GM12878 (cell line): ENCODE measurements at regions not wholly inside any gene's neighbourhood (a gene's known extent, or its start where the extent isn't known, plus 50 kb on each side); places are given as distances from the start of the nearest gene placed in this dataset.

ENCODE experiments used
- ATAC-seq: fragments of 200-7000 bp; cut with Tn5 transposase; 3 replicates; pipeline ENCODE4 v1.9.1; 2020; ENCODE audit warnings: mild to moderate bottlenecking, moderate library complexity
- BruUV-seq: library from RNA; stranded (reverse); fragments of 400-500 nt; replicated peaks from 2 replicates; lab custom pipeline; 2021; lab: Mats Ljungman, UMichigan
- CTCF ChIA-PET: fragments of 300-600 bp; sonication (Branson Sonifier 250); formaldehyde crosslinking; extraction: SDS; loops from one replicate; lab custom pipeline; 2021; ENCODE audit warnings: inconsistent platforms; lab: Yijun Ruan, JAX
- POLR2A ChIA-PET: fragments of 350-600 bp; formaldehyde crosslinking; extraction: SDS; loops from one replicate; lab custom pipeline; 2021; ENCODE audit warnings: inconsistent platforms; lab: Charles Lee
- RAD21 ChIA-PET: fragments of 300-600 bp; sonication (Branson Sonifier 250); formaldehyde crosslinking; loops from one replicate; lab custom pipeline; 2023; ENCODE audit warnings: antibody characterized with exemption; ENCODE audit not compliant: unreplicated experiment; lab: Charles Lee
- SMC1A ChIA-PET: fragments of 300-600 bp; sonication (Branson Sonifier 250); formaldehyde crosslinking; loops from one replicate; lab custom pipeline; 2023; ENCODE audit not compliant: unreplicated experiment, uncharacterized antibody; lab: Charles Lee
- DNase-seq: peaks from one replicate; pipeline ENCODE4 v3.0.0-alpha.2; 2011; ENCODE audit warnings: low read depth, low spot score
- FAIRE-seq: peaks from 3 replicates; lab custom pipeline; 2011; peaks lifted over from hg19 to GRCh38; lab: Jason Lieb, UNC
- H2AFZ ChIP-seq: 2 replicates; pipeline ENCODE4 v1.6.0; 2011; ENCODE audit warnings: low read depth, low read length, control low read depth; ENCODE audit not compliant: control insufficient read depth
- H3K27ac ChIP-seq: 2 replicates; pipeline ENCODE4 v1.5.1; 2011; ENCODE audit warnings: control low read depth; ENCODE audit not compliant: control insufficient read depth, insufficient read depth
- H3K27me3 ChIP-seq, 2 experiments: replicated peaks in 1 of 2; 2 replicates each; pipeline versions ENCODE4 v1.6.0 to v1.6.1; 2011; ENCODE audit warnings: low read length in 1 of 2; ENCODE audit not compliant: control insufficient read depth in 2 of 2, insufficient read depth in 2 of 2
- H3K36me3 ChIP-seq, 2 experiments: 2 replicates each; pipeline ENCODE4 v1.5.1; 2011; ENCODE audit warnings: low read length in 1 of 2; ENCODE audit not compliant: control insufficient read depth in 2 of 2, insufficient read depth in 2 of 2
- H3K4me1 ChIP-seq: 2 replicates; pipeline ENCODE4 v1.6.1; 2011; ENCODE audit warnings: mild to moderate bottlenecking, low read length, moderate library complexity, mixed read lengths; ENCODE audit not compliant: control insufficient read depth, insufficient read depth
- H3K4me2 ChIP-seq: 2 replicates; pipeline ENCODE4 v1.6.0; 2011; ENCODE audit warnings: control low read depth; ENCODE audit not compliant: control insufficient read depth, insufficient read depth
- H3K4me3 ChIP-seq: fragments of 200-600 bp; sonication (generic); 2 replicates; pipeline ENCODE4 v1.5.1; 2016
- H3K79me2 ChIP-seq: 2 replicates; pipeline ENCODE4 v1.6.0; 2011; ENCODE audit warnings: low read length; ENCODE audit not compliant: control insufficient read depth, insufficient read depth
- H3K9ac ChIP-seq: 2 replicates; pipeline ENCODE4 v1.8.0; 2011; ENCODE audit warnings: low read length, control low read depth, mixed read lengths; ENCODE audit not compliant: control insufficient read depth, insufficient read depth
- H3K9me3 ChIP-seq: replicated peaks from 3 replicates; pipeline ENCODE4 v1.5.1; 2011; ENCODE audit warnings: mild to moderate bottlenecking, low read length; ENCODE audit not compliant: control insufficient read depth, insufficient read depth
- H4K20me1 ChIP-seq: 2 replicates; pipeline ENCODE4 v1.6.0; 2011; ENCODE audit not compliant: control insufficient read depth, insufficient read depth
- CHD1 ChIP-seq: IDR thresholded peaks from 2 replicates; pipeline ENCODE4 v1.6.1; 2012; ENCODE audit warnings: low read depth, low read length, improper control_type of control experiment
- E2F4 ChIP-seq: IDR thresholded peaks from 2 replicates; pipeline ENCODE4 v1.6.1; 2012; ENCODE audit warnings: low read depth, low read length, improper control_type of control experiment
- EZH2 ChIP-seq: IDR thresholded peaks from 2 replicates; pipeline ENCODE4 v1.6.1; 2012; ENCODE audit warnings: low read depth, mild to moderate bottlenecking, control low read depth, inconsistent platforms, low read length, borderline replicate concordance; ENCODE audit not compliant: control insufficient read depth
- FOXM1 ChIP-seq: IDR thresholded peaks from 2 replicates; pipeline ENCODE4 v1.6.1; 2012; ENCODE audit warnings: low read depth, mild to moderate bottlenecking, inconsistent platforms, low read length, moderate library complexity
- HDAC2 ChIP-seq: fragments of 200-600 bp; sonication (generic); IDR thresholded peaks from 2 replicates; pipeline ENCODE4 v1.6.1; 2017
- IRF4 ChIP-seq: IDR thresholded peaks from 2 replicates; pipeline ENCODE4 v1.6.1; 2011; ENCODE audit warnings: low read depth, low read length
- KLF5 ChIP-seq: fragments of 450-650 bp; IDR thresholded peaks from 2 replicates; pipeline ENCODE4 v1.6.1; 2014; ENCODE audit warnings: mild to moderate bottlenecking; ENCODE audit not compliant: partially characterized antibody
- NFIC ChIP-seq: IDR thresholded peaks from 2 replicates; pipeline ENCODE4 v1.6.1; 2012; ENCODE audit warnings: low read depth, mild to moderate bottlenecking, inconsistent platforms, low read length, moderate library complexity
- SREBF2 ChIP-seq: IDR thresholded peaks from 2 replicates; pipeline ENCODE4 v1.6.1; 2012; ENCODE audit warnings: mild to moderate bottlenecking, low read length
- TAF1 ChIP-seq: IDR thresholded peaks from 2 replicates; pipeline ENCODE4 v1.6.1; 2011; ENCODE audit warnings: mild to moderate bottlenecking, low read depth, low read length, borderline replicate concordance
- WGBS: methylation state at CpG from one replicate; pipeline ENCODE4 v1.1.6; 2016; ENCODE audit warnings: low lambda C conversion rate; ENCODE audit not compliant: insufficient replicate concordance, insufficient coverage; ENCODE audit errors: missing lambda C conversion rate; 5-methylcytosine and 5-hydroxymethylcytosine counted together
- in situ Hi-C: fragments of 300-500 bp; cut with MboI; formaldehyde crosslinking; loops from 9 replicates; pipeline ENCODE4 v1.14.3; 2018; ENCODE audit warnings: mixed read lengths
- intact Hi-C: fragments of 100-400 bp; cut with micrococcal nuclease; formaldehyde crosslinking; loops from one replicate; pipeline ENCODE4 v1.14.2; 2022; ENCODE audit not compliant: unreplicated experiment

- Histone ChIP-seq H4K20me1 (no peaks in the 10 kb centered on the region), H3K4me3 (no peak overlapping the region), H3K27me3 (no peaks in the 10 kb centered on the region), H3K9ac (no peak overlapping the region), H3K9me3 (no peaks in the 10 kb centered on the region), H3K4me1 (no peaks in the 10 kb centered on the region), H3K4me2 (no peak overlapping the region), H3K27ac (no peak overlapping the region), H3K79me2 (no peaks in the 10 kb centered on the region), H3K36me3 (no peaks in the 10 kb centered on the region), H2AFZ (no peak overlapping the region)
- BruUV-seq, result no TSS peak
- ChIA-PET SMC1A (no interaction called here), CTCF (no interaction called here), RAD21 (no interaction called here), POLR2A (no interaction called here)
- no peak for ATAC-seq
- WGBS, result 23% methylated on average over 3 of the region's 3 CpGs
- in situ Hi-C loops (no loop called here), intact Hi-C loops (no loop called here)
- no peak for FAIRE-seq
- no peak for TF ChIP-seq EZH2
- TF ChIP-seq IRF4, result no peak
- TF ChIP-seq NFIC, result no peak
- no peak for TF ChIP-seq TAF1
- TF ChIP-seq CHD1, result no peak
- TF ChIP-seq E2F4, result no peak
- TF ChIP-seq HDAC2, result no peak
- TF ChIP-seq SREBF2, result no peak
- no peak for TF ChIP-seq FOXM1
- no peak for TF ChIP-seq KLF5
- DNase-seq, result no peak
Measured at GRCh38 chr11:109362059-109362458, 59.9 kb upstream of the C11orf87 start.
